ENCODE measurements at regions not wholly inside any gene's neighbourhood (a gene's known extent, or its start where the extent isn't known, plus 50 kb on each side); places are given as distances from the start of the nearest gene placed in this dataset.
A peak's percentile ranks its signal among the peaks of the same experiment; 100 is the strongest.
"Not testable (repeated sequence)": the region's sequence is repeated elsewhere in the genome, so short reads cannot be mapped to it uniquely, and the experiment has no call there.

DNA sequence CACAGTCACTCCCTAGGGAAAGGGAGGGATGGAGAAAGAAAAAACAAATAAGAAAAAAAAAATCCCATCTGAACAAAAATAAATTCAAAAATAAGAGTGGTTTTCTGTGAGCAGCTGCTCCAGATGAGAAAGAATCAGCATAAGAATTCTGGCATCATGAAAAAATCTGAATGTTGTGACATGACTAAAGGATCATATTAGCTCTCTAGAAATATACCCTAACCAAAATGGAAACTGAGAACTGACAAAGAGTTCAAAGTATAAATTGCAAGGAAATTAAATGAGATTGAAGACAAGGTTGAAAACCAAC is 579.0 kb downstream of the UQCRFS1 start:
- ATAC-seq (no peak), DNase-seq (no peak)
- intact Hi-C loops (cut with DNase I): no loop called here

DNA sequence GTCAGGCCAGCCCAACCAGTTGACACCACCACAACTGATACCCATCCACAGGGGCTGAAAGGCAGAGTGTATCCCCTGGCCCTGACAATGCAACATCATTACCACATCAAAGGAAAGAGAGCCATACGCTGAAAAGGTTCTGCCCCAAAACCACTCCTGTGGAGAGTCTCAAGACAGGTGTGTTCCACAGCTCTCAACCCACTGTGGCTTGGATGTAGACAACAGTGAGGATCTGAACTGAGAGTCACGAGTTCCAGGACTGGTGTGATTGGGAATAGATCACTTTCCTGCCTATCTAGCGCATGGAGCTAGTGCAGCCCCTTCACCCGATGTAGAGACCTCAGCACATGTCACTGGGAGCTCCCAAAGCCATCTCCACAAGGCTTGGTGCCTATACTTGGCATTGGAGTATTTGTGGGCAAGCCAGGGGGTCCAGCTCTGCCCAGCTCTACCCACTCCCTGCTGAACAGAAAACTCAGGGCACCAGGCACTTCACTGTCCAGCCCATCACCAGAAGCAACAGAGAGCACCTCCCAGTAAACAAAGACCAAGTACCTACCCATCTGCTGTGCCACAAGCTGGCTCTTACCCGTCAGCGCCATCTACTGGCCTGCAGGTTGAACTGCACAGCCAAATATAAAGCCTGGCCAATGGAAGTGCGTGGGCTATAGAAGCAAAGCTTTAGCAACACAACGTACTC is 579.5 kb downstream of the UQCRFS1 start:
- ATAC-seq: peak in 1 of 2 donors; percentile 31
- intact Hi-C loops (cut with DNase I): no loop called here

DNA sequence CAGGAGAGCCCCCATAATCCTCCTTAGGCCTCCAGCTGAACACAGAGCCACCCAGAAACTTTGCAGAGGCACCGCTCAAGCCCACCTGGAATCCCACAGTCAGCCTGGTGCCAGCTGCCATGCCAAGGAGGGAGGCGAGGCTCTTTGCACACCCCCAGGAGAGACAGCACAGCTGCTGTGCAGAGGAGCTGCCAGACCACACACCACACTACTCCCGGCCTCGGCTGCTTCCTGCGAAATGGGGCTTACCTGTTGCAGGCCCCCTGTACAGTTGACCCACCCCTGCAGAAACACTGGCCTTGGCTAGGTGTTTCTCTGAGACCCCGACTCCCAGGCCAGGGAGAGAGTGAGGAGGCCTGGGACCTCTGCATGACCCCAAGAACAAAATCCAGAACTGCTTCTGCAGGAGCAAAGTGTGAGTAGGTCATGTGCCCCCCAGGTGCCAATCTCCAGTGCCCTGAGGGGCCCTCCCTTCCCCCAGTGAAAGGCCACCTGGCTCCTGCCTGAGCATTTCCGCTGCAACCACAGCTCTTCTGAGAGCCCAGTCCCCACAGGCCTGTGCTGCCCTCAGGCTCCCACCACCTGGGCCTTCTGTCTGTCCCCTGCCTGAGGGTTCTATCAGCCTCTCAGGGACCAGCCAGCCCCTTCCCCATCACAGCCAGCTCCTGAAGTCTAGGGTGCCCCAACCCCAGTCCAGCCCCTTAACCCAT is 580.4 kb downstream of the UQCRFS1 start:
- intact Hi-C loops (cut with DNase I): no loop called here
- ATAC-seq (no peak), DNase-seq (no peak)

More for the DNA sequence above, 579.5 kb downstream of the UQCRFS1 start:
- no peak for DNase-seq

DNA sequence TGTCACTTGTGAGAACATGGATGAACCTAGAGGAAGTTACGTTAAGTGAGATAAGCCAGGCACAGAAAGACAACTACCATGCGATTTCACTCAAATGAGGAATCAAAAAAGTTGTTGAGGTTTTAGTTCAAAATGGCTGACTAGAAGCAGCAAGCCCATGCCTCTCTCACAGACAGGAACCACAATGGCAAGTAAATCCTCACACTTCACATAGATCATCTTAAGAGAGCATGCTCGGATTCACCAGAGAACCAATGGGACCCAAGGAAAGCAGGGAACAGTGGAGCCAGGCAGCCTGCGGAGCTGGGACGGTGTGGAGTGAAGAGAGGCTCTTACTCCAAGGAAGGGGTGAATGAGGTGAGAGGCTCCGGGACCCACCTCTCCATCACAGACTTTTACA is 581.0 kb downstream of the UQCRFS1 start:
- intact Hi-C loops (cut with DNase I): no loop called here
- ATAC-seq: no peak
- DNase-seq: no peak

DNA sequence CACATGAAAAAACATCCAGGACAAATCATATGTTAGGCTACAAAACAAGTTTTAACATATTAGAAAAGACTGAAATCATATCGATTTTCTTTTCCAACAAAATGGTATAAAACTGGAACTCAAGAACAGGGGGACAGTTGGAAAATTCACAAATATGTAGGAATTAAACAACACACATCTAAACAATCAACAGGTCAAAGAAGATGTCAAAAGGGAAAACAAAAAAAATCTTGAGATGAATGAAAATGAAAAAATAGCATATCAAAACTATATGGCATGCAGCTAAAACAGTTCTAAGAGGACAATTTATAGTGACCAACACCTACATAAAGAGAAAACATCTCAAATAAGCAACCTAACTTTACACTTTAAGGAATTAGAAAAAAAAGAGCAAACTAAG is 585.3 kb downstream of the UQCRFS1 start:
- DNase-seq (no peak), ATAC-seq (no peak)

DNA sequence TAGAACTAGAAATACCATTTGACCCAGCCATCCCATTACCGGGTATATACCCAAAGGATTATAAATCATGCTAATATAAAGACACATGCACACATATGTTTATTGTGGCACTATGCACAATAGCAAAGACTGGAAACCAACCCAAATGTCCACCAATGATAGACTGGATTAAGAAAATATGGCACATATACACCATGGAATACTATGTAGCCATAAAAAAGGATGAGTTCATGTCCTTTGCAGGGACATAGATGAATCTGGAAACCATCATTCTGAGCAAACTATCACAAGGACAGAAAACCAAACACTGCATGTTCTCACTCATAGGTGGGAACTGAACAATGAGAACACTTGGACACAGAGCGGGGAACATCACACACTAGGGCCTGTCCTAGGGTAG is 586.5 kb downstream of the UQCRFS1 start:
- intact Hi-C loops (cut with DNase I); ATAC-seq; DNase-seq: not testable (repeated sequence)

More for the DNA sequence above, 585.3 kb downstream of the UQCRFS1 start:
- intact Hi-C loops (cut with DNase I): no loop called here

DNA sequence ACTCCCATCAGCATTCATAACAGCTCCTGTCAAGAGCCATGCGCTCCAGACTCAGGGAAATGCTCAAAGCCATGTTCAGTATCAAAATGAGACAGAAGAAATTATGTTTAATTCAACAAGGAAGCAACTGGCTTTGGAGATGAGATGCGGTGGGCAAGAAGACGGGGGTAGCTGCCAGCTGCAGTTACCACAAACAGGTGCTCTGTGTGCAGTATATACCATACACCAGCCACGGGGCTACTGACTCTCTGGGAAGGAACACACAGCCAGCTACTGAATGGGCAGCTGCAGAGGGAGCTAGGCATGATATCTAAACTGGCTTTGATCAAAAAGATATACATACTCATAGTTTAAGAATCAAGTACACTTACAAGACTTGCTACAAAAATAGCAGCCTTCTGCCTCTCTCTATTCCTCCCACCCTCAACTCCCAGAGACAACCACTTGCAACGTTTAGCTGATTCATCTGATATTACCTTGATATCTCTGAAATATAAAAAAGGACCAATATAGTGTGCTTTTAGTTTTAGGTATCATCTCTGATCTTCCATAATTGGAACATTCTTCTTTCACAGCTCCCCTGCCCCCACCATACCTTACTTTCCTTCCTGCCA is 593.0 kb downstream of the UQCRFS1 start:
- ATAC-seq: no peak
- intact Hi-C loops (cut with DNase I): no loop called here
- no peak for DNase-seq

DNA sequence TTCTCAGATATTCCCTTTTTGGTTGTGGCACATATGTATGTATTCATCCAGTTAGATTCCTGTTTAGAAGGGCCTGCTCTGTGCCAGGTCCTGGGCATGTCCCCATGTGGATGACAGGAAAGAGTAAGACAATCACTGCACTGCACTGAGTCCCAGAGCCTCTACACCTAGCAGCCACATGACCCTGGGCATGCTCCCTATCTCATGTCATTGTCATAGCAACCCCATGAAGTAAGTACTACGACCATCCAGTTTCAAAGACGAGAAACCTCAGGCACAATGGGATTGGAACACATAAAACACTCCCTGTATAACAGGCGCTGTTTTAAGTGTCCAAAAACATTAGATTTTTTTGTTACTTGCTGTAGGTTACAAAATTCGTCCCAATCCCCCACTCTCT is 594.4 kb downstream of the UQCRFS1 start:
- ATAC-seq (no peak), DNase-seq (no peak)
- intact Hi-C loops (cut with DNase I): no loop called here

DNA sequence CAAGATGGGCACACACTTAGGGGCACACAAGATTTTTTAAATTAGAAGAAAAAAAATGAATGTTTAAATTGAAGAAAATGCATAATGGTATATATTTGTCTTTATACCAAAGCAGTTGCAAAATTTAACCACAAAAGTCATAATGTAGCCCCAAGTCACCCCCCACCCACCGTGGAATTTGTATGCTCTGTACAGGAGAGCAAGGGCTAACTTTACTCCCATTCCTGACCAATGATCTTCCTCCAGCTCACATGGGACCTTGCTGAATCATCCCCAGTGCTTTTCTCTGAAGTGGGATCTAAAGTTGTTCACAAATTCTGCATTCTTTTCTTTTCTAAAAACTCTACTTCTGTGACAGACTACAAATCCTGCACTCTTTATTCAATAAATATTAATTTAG is 597.0 kb downstream of the UQCRFS1 start:
- intact Hi-C loops (cut with DNase I): no loop called here
- no peak for DNase-seq
- no peak for ATAC-seq

DNA sequence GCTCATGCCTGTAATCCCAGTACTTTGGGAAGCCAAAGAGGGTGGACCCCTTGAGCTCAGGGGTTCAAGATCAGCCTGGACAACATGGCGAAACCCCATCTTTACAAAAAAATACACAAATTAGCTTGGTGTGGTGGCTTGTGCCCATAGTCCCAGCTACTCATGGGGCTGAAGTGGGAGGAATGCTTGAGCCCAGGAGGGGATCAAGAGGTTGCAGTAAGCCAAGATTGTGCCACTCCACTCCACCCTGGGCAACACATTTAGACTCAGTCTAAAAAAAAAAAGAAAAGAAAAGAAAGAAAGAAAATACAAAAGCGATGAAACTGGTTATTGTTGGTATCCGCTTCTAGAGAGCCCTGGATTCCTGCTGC is 597.4 kb downstream of the UQCRFS1 start:
- ATAC-seq: no peak
- DNase-seq: no peak
- intact Hi-C loops (cut with DNase I): no loop called here

DNA sequence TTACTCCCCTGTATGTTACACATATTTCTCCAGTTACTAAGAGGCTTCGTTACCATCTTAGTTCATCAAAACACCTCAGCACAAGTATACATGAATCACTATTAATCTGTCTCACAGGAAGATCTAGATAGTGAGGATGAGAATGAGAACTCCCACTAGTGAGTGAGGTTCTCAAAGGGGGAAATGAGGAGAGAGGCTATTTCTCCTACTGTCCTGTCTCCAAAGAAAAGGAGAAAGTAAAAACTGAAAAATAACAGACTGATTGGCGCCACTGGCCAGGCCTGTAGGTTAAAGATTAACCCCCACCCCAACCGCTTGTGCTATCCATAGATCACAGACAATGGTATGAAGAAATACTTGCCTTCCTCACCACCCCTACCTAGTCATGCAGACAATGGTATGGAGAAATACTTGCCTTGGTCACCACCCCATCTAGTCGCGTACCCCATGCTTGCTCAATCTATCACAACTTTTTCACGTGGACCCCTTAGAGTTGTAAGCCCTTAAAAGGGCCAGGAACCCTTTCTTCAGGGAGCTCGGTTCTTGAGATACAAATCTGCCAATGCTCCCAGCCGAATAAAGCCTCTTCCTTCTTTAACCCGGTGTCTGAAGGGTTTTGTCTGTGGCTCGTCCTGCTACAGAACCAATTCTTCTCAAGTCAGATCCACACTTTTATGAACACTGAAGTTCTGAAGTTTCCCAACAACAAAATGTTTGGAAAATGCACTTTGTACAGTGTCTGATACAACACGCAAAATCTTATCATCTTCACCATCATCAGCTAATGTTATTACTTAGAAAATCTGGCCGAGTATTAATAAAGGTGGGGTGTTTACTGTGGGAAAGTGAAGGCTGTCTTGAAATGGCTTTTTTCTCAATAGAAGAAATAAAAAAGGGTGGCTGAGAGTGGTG is 598.1 kb downstream of the UQCRFS1 start:
- intact Hi-C loops (cut with DNase I): no loop called here
- ATAC-seq: no peak
- DNase-seq: no peak

DNA sequence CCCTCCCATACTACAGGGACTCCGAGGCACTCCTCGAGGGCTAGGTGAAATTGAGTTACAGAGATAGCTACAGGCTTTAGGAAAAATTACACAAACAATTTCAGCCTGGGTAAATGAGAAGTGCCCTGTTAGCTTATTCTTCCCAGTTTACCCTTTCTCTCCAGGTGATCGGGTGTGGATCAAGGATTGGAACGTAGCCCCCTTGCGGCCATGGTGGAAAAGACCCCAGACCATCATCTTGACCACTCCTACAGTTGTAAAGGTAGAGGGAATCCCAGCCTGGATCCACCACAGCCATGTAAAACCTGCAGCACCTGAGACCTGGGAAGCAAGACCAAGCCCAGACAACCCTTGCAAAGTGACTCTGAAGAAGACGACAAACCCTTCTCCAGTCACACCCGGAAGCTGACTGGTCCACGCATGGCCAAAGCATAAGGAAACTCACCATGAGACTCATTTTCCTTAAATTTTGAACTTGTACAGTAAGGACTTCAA is 600.6 kb downstream of the UQCRFS1 start:
- ATAC-seq (no peak), DNase-seq (no peak)
- intact Hi-C loops (cut with DNase I): no loop called here

DNA sequence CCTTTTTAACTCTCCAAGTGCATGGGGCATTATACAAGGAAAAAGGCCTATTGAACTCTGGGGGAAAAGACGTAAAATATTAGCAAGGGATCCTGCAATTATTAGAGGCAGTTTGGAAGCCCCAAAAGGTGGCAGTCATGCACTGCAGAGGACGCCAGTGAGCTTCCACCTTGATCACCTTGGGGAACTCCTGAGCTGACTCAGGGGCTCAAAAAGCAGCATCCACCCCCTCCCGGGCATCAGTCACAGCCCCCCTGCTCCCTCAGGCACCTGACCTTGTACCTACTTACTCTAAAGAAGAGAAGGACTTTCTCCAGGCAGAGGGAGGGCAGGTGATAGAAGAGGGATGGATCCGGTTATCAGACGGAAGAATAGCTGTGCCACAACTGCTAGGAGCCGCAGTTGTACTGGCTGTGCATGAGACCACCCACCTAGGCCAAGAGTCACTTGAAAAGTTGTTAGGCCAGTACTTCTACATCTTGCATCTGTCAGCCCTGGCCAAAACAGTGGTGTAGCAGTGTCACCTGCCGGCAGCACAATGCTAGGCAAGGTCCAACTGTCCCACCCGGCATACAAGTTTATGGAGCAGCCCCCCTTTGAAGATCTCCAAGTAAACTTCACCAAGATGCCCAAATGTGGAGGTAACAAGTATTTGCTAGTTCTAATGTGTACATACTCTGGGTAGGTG is 601.6 kb downstream of the UQCRFS1 start:
- ATAC-seq; DNase-seq; intact Hi-C loops (cut with DNase I): not testable (repeated sequence)

DNA sequence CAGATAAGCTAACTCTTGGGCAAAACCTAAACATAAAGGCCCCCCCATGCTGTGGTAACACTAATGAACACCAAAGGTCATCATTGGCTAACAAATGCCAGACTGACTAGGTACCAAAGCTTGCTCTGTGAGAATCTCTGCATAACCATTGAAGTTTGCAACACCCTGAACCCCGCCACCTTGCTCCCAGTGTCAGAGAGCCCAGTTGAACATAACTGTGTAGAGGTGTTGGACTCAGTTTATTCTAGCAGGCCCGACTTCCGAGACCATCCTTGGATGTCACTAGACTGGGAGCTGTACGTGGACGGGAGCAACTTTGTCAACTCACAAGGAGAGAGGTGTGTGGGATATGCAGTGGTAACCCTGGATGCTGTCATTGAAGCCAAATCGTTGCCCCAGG is 602.2 kb downstream of the UQCRFS1 start:
- DNase-seq (no peak), ATAC-seq (no peak)
- intact Hi-C loops (cut with DNase I): no loop called here

DNA sequence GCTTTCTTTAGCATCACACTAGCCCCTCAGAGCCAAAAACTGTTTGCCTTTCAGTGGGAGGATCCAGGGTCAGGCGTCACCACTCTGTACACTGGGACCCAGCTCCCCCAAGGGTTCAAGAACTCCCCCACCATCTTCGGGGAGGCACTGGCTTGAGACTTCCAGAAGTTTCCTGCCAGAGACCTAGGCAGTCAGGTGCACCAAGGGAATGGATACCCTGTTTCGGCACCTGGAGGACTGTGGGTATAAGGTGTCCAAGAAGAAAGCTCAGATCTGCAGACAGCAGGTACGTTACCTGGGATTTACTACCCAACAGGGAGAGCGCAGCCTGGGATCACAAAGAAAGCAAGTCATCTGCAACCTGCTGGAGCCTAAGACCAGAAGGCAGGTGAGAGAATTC is 603.0 kb downstream of the UQCRFS1 start:
- DNase-seq (no peak), ATAC-seq (no peak)
- intact Hi-C loops (cut with DNase I): no loop called here

DNA sequence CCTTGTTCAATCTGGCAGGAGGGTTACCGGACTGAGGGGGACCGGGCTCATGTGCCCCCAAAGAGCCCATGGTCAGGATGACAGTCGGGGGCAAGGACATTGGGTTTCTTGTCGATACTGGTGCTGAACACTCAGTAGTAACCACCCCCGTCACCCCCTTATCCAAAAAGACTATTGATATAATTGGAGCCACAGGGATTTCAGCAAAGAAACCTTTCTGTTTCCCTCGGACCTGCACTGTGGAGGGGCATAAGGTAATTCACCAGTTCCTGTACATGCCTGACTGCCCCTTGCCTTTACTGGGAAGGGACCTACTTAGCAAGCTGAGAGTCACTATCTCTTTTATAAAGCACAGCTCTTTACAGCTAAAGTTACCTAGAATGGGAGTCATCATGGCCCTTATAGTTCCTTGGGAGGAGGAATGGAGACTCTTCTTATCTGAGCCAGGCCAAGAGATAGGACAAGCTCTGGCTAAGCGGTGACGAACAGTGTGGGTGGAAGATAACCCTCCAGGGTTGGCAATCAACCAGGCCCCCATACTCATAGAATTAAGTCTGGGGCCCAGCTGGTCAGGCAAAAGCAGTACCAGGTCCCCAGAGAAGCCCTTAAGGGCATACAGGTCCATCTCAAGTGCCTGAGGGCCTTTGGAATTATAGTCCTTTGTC is 603.7 kb downstream of the UQCRFS1 start:
- intact Hi-C loops (cut with DNase I): no loop called here
- ATAC-seq (no peak), DNase-seq (no peak)

DNA sequence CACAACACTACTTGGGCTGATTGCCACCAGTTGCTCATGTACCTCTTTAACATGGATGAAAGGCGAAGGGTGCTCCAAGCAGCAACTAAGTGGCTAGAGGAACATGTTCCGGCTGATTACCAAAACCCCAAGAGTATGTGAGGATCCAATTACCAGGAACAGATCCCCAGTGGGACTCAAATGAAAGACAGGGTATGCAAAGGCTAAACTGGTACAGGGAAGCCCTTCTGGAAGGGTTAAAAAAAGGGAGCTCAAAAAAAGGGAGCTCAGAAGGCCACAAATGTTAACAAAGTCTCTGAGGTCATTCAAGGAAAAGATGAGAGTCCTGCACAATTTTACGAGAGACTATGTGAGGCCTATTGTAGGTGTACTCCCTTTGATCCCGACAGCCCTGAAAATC is 604.7 kb downstream of the UQCRFS1 start:
- intact Hi-C loops (cut with DNase I): no loop called here
- ATAC-seq (no peak), DNase-seq (no peak)

DNA sequence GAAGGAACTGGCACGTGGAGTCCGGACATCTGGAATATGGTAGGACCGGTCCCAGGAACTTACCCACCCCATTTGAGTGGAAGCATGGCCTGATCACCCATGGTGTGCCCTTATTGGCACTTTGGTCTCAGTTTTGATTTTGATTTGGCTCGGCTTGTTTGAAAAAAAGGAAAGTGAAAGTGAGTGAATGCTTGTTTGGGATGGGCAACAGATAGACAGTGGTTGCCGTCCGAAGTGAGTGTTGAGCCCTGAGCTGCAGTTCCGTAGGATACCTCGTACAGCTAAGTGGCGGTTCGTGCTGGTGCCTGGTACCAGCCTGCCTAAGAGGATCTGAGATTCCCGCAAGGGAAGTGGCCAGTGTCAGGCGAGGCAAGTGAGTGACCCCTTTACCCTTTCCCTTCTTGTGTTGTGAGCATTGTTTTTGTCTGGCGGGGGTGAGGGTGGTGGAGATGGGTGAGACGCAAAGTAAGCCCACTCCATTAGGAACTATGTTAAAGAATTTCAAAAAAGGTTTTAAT is 605.8 kb downstream of the UQCRFS1 start:
- no peak for ATAC-seq
- no peak for DNase-seq
- intact Hi-C loops (cut with DNase I): no loop called here
